B cell (primary cell): ENCODE measurements at regions not wholly inside any gene's neighbourhood (a gene's known extent, or its start where the extent isn't known, plus 50 kb on each side); places are given as distances from the start of the nearest gene placed in this dataset.

Source experiments
- CTCF ChIP-seq: fragments of 200-600 bp; IDR thresholded peaks from one replicate; pipeline ENCODE4 v1.8.0; 2022; ENCODE audit warnings: antibody characterized with exemption, mild to moderate bottlenecking
- EZH2 ChIP-seq: IDR thresholded peaks from 2 replicates; pipeline ENCODE4 v1.6.1; 2012; ENCODE audit warnings: borderline replicate concordance, low read depth, mild to moderate bottlenecking, moderate library complexity, low read length; ENCODE audit not compliant: insufficient read depth, poor library complexity, severe bottlenecking

- TF ChIP-seq CTCF (no peak), EZH2 (no peak)
Measured at GRCh38 chr12:61554268-61555008, 705.8 kb upstream of the USP15 start.
